Right lobe of liver (tissue), 6 donors: ENCODE measurements at regions not wholly inside any gene's neighbourhood (a gene's known extent, or its start where the extent isn't known, plus 50 kb on each side); places are given as distances from the start of the nearest gene placed in this dataset.

Source experiments
- ATAC-seq, 4 donors: fragments of 200-7000 bp; cut with Tn5 transposase; one replicate each; pipeline ENCODE4 v1.9.1; 2020; ENCODE audit warnings: mild to moderate bottlenecking in 4 of 4, moderate library complexity in 4 of 4
- DNase-seq, 3 donors: peaks; one replicate each; pipeline ENCODE4 v3.0.0-alpha.2; 2020
- H3K27ac ChIP-seq, 3 donors: fragments of 200-600 bp; one replicate each; pipeline ENCODE4 v1.8.0; 2022
- H3K27me3 ChIP-seq, 2 donors: fragments of 200-600 bp; one replicate each; pipeline ENCODE4 v1.8.0; 2022
- H3K36me3 ChIP-seq, 4 donors: fragments of 200-600 bp; sonication (generic) in 1 of 4; one replicate each; pipeline versions ENCODE4 v1.5.1 to v1.8.0; 2017 to 2022; ENCODE audit warnings: control low read depth in 1 of 4
- H3K4me1 ChIP-seq, 4 donors: fragments of 200-600 bp; sonication (generic) in 1 of 4; one replicate each; pipeline versions ENCODE4 v1.5.1 to v1.8.0; 2017 to 2022; ENCODE audit warnings: control low read depth in 1 of 4
- H3K4me3 ChIP-seq, 3 donors: fragments of 200-600 bp; one replicate each; pipeline ENCODE4 v1.8.0; 2022
- H3K9me3 ChIP-seq, 4 donors: fragments of 200-600 bp; sonication (generic) in 1 of 4; one replicate each; pipeline versions ENCODE4 v1.5.1 to v1.8.0; 2017 to 2022; ENCODE audit warnings: control low read depth in 1 of 4
- POLR2A ChIP-seq: fragments of 450-650 bp; IDR thresholded peaks from one replicate; pipeline ENCODE4 v1.6.1; 2017; ENCODE audit warnings: antibody characterized with exemption, mild to moderate bottlenecking
- WGBS: methylation state at CpG from one replicate; pipeline ENCODE4 v1.1.6; 2018; ENCODE audit warnings: low coverage, low lambda C conversion rate; ENCODE audit not compliant: insufficient coverage; ENCODE audit errors: missing lambda C conversion rate; 5-methylcytosine and 5-hydroxymethylcytosine counted together
- intact Hi-C, 2 donors: fragments of 100-400 bp; cut with DNase I; formaldehyde crosslinking; loops; one replicate each; pipeline versions ENCODE4 v1.11.2 to v1.14.1; 2022
- TF ChIP-seq, protein P1 (sequence below), 4 donors: fragments of 200-600 bp in 3 of 4; fragments of 450-650 bp in 1 of 4; IDR thresholded peaks; one replicate each; pipeline versions ENCODE4 v1.5.1 to v1.8.0; 2016 to 2022; ENCODE audit warnings: antibody characterized with exemption in 4 of 4, mild to moderate bottlenecking in 2 of 4
- donor health status: DM: no; HTN: yes; CAD: no.
- donor health status: DM: no; HTN: no; CAD: no.
- donor health status: DM: no; HTN: no; CAD: no.
- donor health status: DM: no; HTN: yes; CAD: no.
- donor health status: DM: no; HTN: yes; CAD: no.

DNA sequence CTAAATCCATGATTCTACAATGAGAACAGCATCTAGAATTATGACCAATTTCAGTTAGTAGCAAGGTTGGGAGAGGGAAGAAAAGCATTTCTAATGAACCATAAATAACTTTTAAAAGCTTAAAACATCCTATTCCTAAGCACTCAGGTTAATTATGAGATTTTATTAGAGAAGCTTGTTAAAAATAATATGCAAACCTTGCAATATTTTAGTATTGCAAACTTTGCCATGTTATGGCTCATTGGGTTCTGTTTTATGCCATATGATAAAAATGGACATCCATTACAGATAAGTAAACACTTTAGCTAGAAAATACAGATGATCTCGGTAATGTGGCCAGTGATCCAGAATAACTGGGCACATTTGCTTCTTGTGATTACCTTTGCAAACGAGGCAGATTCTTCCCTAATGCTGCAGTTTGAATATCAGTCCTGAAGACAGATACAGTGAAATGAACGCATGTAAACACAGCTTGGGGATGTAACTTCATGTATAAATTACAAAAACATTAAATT is 447.0 kb downstream of the PLK2 start:
- no peak overlapping the region for H3K27ac ChIP-seq
- no peaks in the 10 kb centered on the region for H3K27me3 ChIP-seq
- H3K4me3 ChIP-seq, result no peak overlapping the region
- H3K36me3 ChIP-seq, result no peaks in the 10 kb centered on the region
- 62% methylated on average over 3 of the region's 3 CpGs for WGBS
- TF ChIP-seq, protein P1, sequence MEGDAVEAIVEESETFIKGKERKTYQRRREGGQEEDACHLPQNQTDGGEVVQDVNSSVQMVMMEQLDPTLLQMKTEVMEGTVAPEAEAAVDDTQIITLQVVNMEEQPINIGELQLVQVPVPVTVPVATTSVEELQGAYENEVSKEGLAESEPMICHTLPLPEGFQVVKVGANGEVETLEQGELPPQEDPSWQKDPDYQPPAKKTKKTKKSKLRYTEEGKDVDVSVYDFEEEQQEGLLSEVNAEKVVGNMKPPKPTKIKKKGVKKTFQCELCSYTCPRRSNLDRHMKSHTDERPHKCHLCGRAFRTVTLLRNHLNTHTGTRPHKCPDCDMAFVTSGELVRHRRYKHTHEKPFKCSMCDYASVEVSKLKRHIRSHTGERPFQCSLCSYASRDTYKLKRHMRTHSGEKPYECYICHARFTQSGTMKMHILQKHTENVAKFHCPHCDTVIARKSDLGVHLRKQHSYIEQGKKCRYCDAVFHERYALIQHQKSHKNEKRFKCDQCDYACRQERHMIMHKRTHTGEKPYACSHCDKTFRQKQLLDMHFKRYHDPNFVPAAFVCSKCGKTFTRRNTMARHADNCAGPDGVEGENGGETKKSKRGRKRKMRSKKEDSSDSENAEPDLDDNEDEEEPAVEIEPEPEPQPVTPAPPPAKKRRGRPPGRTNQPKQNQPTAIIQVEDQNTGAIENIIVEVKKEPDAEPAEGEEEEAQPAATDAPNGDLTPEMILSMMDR (IDR thresholded peaks at IDR 0.05), result no peak
- no peak for TF ChIP-seq POLR2A
- intact Hi-C loops, result no loop called here
- H3K4me1 ChIP-seq, result no peaks in the 10 kb centered on the region
- ATAC-seq, result no peak
- no peak for DNase-seq
- H3K9me3 ChIP-seq, result no peaks in the 10 kb centered on the region

DNA sequence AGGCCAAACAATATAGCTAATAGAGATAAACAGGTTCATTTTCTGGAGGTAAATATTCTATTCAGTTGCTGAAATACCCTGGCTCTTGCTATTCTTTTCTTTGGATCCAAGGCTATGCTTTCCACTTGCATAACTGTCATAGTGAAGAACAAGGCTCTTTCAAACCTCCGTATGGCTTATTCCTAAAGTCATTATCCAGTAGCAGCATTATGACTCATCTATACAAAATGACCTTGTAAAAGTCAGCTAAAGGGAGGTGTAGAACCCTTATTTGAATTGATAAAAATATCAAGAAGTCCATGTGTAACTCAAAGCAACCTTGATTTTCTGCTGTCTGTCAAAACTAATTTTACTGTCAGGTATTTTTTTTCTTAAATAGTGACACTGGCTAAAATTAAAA is 447.8 kb downstream of the PLK2 start:
- no peak for TF ChIP-seq POLR2A
- TF ChIP-seq, protein P1 (IDR thresholded peaks at IDR 0.05), result no peak
- Histone ChIP-seq H3K4me1 (no peaks in the 10 kb centered on the region), H3K4me3 (no peak overlapping the region), H3K27me3 (no peaks in the 10 kb centered on the region), H3K9me3 (no peaks in the 10 kb centered on the region), H3K27ac (no peak overlapping the region), H3K36me3 (no peaks in the 10 kb centered on the region)
- ATAC-seq, result no peak
- intact Hi-C loops, result no loop called here
- 86% methylated on average over 1 of the region's 1 CpG for WGBS
- no peak for DNase-seq

DNA sequence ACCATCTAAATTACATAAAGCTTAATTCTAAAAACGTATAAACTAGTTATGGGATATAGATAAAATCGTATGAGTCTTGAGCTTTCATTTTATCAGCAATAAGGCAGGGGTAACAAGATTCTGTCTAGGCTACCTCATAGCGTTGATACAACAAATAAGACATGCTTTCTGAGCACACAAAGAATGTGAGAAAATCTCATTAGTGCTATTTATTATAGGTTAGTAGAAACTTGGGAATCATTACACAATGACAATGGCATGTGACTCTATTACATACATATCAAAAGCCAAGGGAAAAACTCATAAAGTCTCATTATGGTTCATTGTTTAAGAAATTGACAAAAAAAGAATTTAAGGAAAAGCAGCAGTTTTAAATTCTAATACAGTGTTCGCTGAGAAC is 448.6 kb downstream of the PLK2 start:
- ATAC-seq (no peak), DNase-seq (no peak)
- no peaks in the 10 kb centered on the region for H3K4me1 ChIP-seq
- no peak overlapping the region for H3K27ac ChIP-seq
- 55% methylated on average over 4 of the region's 4 CpGs for WGBS
- no peaks in the 10 kb centered on the region for H3K36me3 ChIP-seq
- no peak overlapping the region for H3K4me3 ChIP-seq
- no peaks in the 10 kb centered on the region for H3K27me3 ChIP-seq
- H3K9me3 ChIP-seq, result no peaks in the 10 kb centered on the region
- TF ChIP-seq POLR2A, result no peak
- TF ChIP-seq, protein P1 (IDR thresholded peaks at IDR 0.05), result no peak
- intact Hi-C loops, result no loop called here

DNA sequence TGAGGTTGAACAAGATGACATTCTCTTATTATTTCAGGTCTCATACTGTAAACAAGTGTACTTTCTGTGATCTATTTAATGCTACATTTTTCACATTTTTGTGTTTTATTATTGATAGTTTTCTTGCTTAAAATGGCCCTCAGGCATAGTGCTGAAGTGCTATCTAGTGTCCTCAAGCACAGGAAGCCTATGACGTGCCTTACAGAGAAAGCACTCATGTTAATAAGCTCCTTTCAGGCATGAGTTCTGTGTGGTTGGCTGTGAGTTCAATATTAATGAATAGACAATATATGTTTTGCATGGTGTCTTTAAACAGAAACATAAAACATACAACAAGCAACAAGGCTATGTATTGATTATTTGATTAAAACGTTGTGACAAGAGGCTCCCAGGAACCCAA is 450.1 kb downstream of the PLK2 start:
- no peak for ATAC-seq

More for the DNA sequence above, 450.1 kb downstream of the PLK2 start:
- Histone ChIP-seq H3K36me3 (no peaks in the 10 kb centered on the region), H3K9me3 (no peaks in the 10 kb centered on the region), H3K4me3 (no peak overlapping the region), H3K4me1 (no peaks in the 10 kb centered on the region), H3K27ac (no peak overlapping the region), H3K27me3 (no peaks in the 10 kb centered on the region)
- intact Hi-C loops, result no loop called here
- no peak for DNase-seq
- no peak for TF ChIP-seq POLR2A
- TF ChIP-seq, protein P1 (IDR thresholded peaks at IDR 0.05), result no peak
- 50% methylated on average over 2 of the region's 2 CpGs for WGBS
